Stimulated activated CD8-positive, alpha-beta memory T cell treated with anti-CD3 and anti-CD28 coated beads, Interleukin-2, amount 100 ng/mL, for 1 hour (primary cell): ENCODE measurements at regions not wholly inside any gene's neighbourhood (a gene's known extent, or its start where the extent isn't known, plus 50 kb on each side); places are given as distances from the start of the nearest gene placed in this dataset.

ENCODE experiments used
- DNase-seq, 2 donors: peaks; one replicate each; pipeline ENCODE4 v3.0.0-alpha.2; 2020; ENCODE audit warnings: low read depth in 2 of 2

DNA sequence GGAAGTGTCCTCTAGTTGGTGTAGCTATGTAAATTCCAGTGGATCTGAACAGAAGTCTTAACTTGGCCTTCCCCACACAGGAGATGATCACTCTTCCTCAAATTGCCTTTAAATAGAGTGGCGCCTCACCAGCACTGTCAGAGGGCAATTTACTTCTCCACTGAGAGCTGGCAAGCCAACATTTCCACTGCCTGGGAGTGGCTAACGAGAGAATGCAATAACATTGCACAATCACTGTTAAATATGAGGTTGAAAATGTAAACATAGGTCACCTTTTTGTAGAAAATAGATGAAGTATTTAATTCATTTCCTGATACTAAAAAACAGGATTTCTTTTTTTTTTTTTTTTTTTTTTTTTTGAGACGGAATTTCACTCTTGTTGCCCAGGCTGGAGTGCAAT is 55.4 kb upstream of the UBL3 start:
- DNase-seq, result no peak

DNA sequence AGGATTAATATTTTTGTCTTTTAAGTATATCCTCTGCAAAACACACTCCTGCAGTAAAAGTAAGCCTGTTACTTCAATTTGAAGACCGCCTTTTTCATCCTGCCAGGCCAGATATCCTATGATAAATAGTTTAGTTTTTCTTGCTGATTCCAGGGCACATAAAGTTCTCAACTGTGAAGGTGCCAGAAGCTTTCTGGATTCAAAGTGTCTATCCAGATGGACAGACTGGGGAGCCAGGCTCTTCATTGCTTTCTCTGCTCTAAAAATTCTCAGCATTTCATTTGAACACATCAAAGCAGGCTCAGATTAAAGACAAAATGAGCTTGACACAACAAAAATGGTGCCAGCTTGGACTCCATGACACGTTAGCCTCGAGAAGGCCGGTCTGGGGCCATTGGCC is 53.6 kb upstream of the UBL3 start:
- DNase-seq, result no peak

DNA sequence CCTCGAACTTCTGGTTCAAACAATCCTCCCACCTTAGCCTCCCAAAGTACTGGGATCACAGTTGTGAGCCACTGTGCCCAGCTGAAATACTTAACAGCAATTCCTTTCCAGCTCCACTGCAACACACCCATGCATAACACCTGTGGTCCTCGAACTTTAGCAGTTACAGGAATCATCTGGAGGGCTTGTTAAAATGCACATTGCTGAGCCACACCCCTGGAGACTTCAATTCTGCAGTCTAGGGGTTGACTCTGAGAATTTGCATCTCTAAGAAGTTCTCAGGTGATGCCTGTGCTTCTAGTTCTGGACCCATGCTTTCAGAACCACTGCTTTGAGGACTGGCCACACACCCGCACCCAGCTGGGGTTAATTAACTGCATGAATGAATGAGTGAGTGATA is 53.1 kb upstream of the UBL3 start:
- DNase-seq, result no peak

DNA sequence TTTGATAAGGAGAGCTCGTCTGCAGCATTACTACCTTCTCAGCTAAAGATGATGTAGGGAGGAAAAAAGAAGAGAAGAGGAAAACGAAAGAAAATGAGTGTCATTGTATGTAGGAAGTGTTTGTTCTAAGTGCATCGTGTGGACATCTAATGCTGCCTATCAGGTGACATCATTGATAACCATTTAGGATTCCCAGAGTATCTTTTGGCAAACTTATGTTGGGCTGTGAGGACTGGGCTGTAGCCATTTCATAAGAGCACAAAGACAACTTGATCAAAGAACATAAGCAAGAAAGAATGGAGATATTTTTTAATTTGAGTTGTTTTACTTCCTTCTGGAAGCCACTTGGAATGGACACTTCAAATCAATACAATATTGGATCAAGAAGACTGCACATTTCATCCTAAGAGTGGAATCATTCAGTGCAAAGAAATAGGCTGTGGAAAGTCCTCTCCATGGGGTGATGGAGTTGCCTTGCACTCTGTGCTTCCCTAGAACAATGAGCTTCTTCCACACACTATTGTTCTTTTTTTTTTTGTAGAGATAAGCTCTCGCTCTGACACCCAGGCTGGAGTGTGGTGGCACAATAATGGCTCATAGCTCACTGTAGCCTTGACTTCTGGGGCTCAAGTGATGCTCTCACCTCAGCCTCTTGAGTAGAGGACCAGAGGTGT is 52.4 kb upstream of the UBL3 start:
- DNase-seq, result no peak

DNA sequence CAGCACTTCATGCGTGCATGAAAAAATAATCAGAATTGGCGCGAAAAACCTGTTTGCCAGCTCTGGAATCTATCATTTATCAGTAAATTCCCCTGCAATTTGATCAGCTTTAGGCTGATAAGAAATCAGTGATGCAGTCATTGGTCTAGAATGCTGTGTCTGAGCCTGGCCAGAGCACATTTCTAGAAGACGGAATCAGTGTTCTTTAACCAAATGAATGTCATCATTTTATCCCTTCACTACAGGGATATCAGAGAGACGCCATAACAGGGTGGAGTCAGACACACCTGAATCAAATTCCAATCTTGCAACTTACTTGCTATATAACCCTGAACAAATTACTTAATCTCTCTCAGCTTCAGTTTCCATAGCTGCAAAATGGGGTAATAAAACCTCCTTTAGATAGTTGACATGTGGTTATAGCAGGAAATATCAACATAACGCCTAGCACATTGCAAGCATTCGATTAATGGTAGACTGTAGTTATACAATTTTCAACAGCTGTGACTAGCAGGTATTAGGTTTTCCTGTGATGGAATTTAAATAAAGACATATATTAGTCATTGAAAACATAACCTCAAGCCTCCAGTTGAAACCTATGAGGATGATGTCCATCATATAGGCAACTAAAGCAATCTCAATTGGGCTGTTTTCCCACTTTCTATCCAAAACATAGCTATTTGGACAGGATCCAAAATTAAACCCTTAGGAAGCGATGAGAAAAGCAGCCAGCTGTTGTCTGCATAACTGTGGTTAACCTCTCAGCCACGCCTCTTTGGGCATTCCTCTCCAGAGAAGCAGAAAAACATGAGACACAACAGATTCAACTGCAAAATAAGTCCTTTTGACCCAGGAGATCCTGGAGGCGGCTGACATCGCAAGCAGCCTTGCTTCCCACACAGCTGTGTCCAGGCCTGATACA is 51.6 kb upstream of the UBL3 start:
- DNase-seq, result no peak
